Hepatocyte (in vitro differentiated cells): ENCODE measurements at regions not wholly inside any gene's neighbourhood (a gene's known extent, or its start where the extent isn't known, plus 50 kb on each side); places are given as distances from the start of the nearest gene placed in this dataset.

Experiments
- DNase-seq: peaks from one replicate; pipeline ENCODE4 v3.0.0-alpha.2; 2016; ENCODE audit warnings: low spot score
- H2AFZ ChIP-seq: fragments of 200-600 bp; sonication (generic); 2 replicates; pipeline ENCODE4 v1.6.0; 2016; ENCODE audit warnings: antibody characterized with exemption, mild to moderate bottlenecking
- H3K27ac ChIP-seq: fragments of 200-600 bp; sonication (generic); 2 replicates; pipeline ENCODE4 v1.5.1; 2016; ENCODE audit warnings: mild to moderate bottlenecking
- H3K27me3 ChIP-seq: fragments of 200-600 bp; sonication (generic); 2 replicates; pipeline ENCODE4 v1.6.1; 2016
- H3K36me3 ChIP-seq: fragments of 200-600 bp; sonication (generic); replicated peaks from 2 replicates; pipeline ENCODE4 v1.5.1; 2016; ENCODE audit warnings: low read depth; ENCODE audit not compliant: insufficient read depth
- H3K4me1 ChIP-seq: fragments of 200-600 bp; sonication (generic); 2 replicates; pipeline ENCODE4 v1.5.1; 2016; ENCODE audit warnings: mild to moderate bottlenecking, moderate library complexity; ENCODE audit not compliant: insufficient read depth
- H3K4me2 ChIP-seq: fragments of 200-600 bp; sonication (generic); 2 replicates; pipeline ENCODE4 v1.6.0; 2016
- H3K4me3 ChIP-seq: fragments of 200-600 bp; sonication (generic); 2 replicates; pipeline ENCODE4 v1.5.1; 2016; ENCODE audit warnings: mild to moderate bottlenecking
- H3K79me2 ChIP-seq: fragments of 200-600 bp; sonication (generic); 2 replicates; pipeline ENCODE4 v1.6.0; 2017; ENCODE audit warnings: mild to moderate bottlenecking
- H3K9me2 ChIP-seq: fragments of 200-600 bp; sonication (generic); replicated peaks from 2 replicates; pipeline ENCODE4 v1.6.0; 2017; ENCODE audit warnings: mild to moderate bottlenecking; ENCODE audit not compliant: insufficient read depth
- H3K9me3 ChIP-seq: fragments of 200-600 bp; sonication (generic); 2 replicates; pipeline ENCODE4 v1.5.1; 2016; ENCODE audit warnings: low read depth, mild to moderate bottlenecking
- H4K20me1 ChIP-seq: fragments of 200-600 bp; sonication (generic); 2 replicates; pipeline ENCODE4 v1.6.0; 2016; ENCODE audit warnings: mild to moderate bottlenecking; ENCODE audit not compliant: insufficient read depth, poor library complexity, severe bottlenecking
- CTCF ChIP-seq: fragments of 200-600 bp; sonication (generic); IDR thresholded peaks from 2 replicates; pipeline ENCODE4 v1.5.1; 2016; ENCODE audit warnings: antibody characterized with exemption, mild to moderate bottlenecking; ENCODE audit not compliant: poor library complexity
- EZH2 ChIP-seq: fragments of 200-600 bp; sonication (generic); IDR thresholded peaks from 2 replicates; pipeline ENCODE4 v1.6.1; 2016; ENCODE audit warnings: antibody characterized with exemption, mild to moderate bottlenecking, borderline replicate concordance
- EZH2phosphoT487 ChIP-seq: fragments of 200-600 bp; sonication (generic); IDR thresholded peaks from one replicate; pipeline ENCODE4 v1.6.1; 2018; ENCODE audit warnings: antibody characterized with exemption, mild to moderate bottlenecking, low read depth, moderate library complexity; ENCODE audit not compliant: unreplicated experiment, severe bottlenecking
- WGBS: methylation state at CpG from one replicate; pipeline ENCODE4 v1.1.6; 2016; ENCODE audit warnings: low lambda C conversion rate; ENCODE audit errors: missing lambda C conversion rate; 5-methylcytosine and 5-hydroxymethylcytosine counted together

- Histone ChIP-seq H3K9me3 (no peaks in the 10 kb centered on the region), H3K27ac (no peak overlapping the region), H3K4me1 (no peaks in the 10 kb centered on the region), H3K36me3 (no peaks in the 10 kb centered on the region), H3K4me2 (no peak overlapping the region), H3K9me2 (no peaks in the 10 kb centered on the region), H2AFZ (no peak overlapping the region), H4K20me1 (no peaks in the 10 kb centered on the region), H3K4me3 (no peak overlapping the region), H3K79me2 (no peaks in the 10 kb centered on the region), H3K27me3 (no peaks in the 10 kb centered on the region)
- WGBS: 83% methylated on average over 1 of the region's 1 CpG
- TF ChIP-seq EZH2phosphoT487 (no peak), EZH2 (no peak), CTCF (no peak)
- DNase-seq: no peak
These were observed 93.5 kb upstream of the NR2F2 start for GRCh38 chr15:96237002-96237401.

GRCh38 chr15:96242761-96243160 is 87.7 kb upstream of the NR2F2 start:
- Histone ChIP-seq H4K20me1 (no peaks in the 10 kb centered on the region), H3K9me2 (no peaks in the 10 kb centered on the region), H3K4me1 (no peaks in the 10 kb centered on the region), H3K79me2 (no peaks in the 10 kb centered on the region), H2AFZ (no peak overlapping the region), H3K4me3 (no peak overlapping the region), H3K4me2 (no peak overlapping the region), H3K36me3 (no peaks in the 10 kb centered on the region), H3K27me3 (no peaks in the 10 kb centered on the region), H3K9me3 (no peaks in the 10 kb centered on the region), H3K27ac (no peak overlapping the region)
- DNase-seq: no peak
- WGBS: 90% methylated on average over 1 of the region's 1 CpG
- TF ChIP-seq EZH2phosphoT487 (no peak), CTCF (no peak), EZH2 (no peak)

- no peaks in the 10 kb centered on the region for H3K9me2 ChIP-seq
- H3K79me2 ChIP-seq: no peaks in the 10 kb centered on the region
- TF ChIP-seq EZH2 (no peak), CTCF (no peak), EZH2phosphoT487 (no peak)
- no peaks in the 10 kb centered on the region for H3K27me3 ChIP-seq
- H3K4me3 ChIP-seq: no peak overlapping the region
- no peaks in the 10 kb centered on the region for H4K20me1 ChIP-seq
- H3K9me3 ChIP-seq: no peaks in the 10 kb centered on the region
- no peaks in the 10 kb centered on the region for H3K36me3 ChIP-seq
- no peak overlapping the region for H3K4me2 ChIP-seq
- no peak overlapping the region for H2AFZ ChIP-seq
- 88% methylated on average over 4 of the region's 4 CpGs for WGBS
- no peaks in the 10 kb centered on the region for H3K4me1 ChIP-seq
- DNase-seq: no peak
- H3K27ac ChIP-seq: no peak overlapping the region
These were observed 86.8 kb upstream of the NR2F2 start for GRCh38 chr15:96243701-96244100.

GRCh38 chr15:96245252-96245651 is 85.2 kb upstream of the NR2F2 start:
- no peak overlapping the region for H3K27ac ChIP-seq
- H2AFZ ChIP-seq: no peak overlapping the region
- H3K4me2 ChIP-seq: no peak overlapping the region
- TF ChIP-seq EZH2phosphoT487 (no peak), CTCF (no peak), EZH2 (no peak)
- H3K79me2 ChIP-seq: no peaks in the 10 kb centered on the region
- no peaks in the 10 kb centered on the region for H3K9me3 ChIP-seq
- no peaks in the 10 kb centered on the region for H3K9me2 ChIP-seq
- H3K4me1 ChIP-seq: no peaks in the 10 kb centered on the region
- 90% methylated on average over 2 of the region's 2 CpGs for WGBS
- DNase-seq: no peak
- no peaks in the 10 kb centered on the region for H3K27me3 ChIP-seq
- no peaks in the 10 kb centered on the region for H3K36me3 ChIP-seq
- no peaks in the 10 kb centered on the region for H4K20me1 ChIP-seq
- H3K4me3 ChIP-seq: no peak overlapping the region
